ENCODE measurements at regions not wholly inside any gene's neighbourhood (a gene's known extent, or its start where the extent isn't known, plus 50 kb on each side); places are given as distances from the start of the nearest gene placed in this dataset.
"Not testable (repeated sequence)": the region's sequence is repeated elsewhere in the genome, so short reads cannot be mapped to it uniquely, and the experiment has no call there.

DNA sequence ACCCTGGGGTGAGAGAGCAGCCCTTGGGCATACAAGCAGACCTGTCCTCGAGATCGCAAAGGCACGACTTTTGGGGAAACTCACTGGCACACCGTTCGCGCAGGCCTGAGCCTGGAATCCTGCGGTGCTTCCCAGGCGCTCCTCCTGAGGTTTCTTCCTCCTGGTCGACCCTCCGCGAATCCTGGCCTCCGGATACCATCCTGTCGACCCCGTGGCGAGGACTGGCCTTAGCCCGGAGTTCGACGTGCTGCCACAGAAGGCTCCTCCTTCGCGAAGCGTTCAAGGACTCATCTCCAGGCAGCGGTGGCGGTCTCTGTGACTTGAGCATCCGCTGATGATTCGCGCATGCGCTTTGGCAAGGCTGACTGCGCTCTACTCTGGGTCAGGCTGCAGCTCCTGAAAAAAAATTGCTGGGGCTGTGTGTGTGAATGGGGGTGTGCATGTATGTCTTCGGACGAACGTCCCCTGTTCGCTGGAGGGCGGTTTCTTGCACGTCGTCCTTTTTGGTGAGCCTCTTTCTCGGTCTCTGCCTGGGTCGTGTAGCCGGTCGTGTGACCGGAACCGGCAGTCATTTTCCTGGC is 64.4 kb upstream of the ZNF527 start:
- no peaks in the 10 kb centered on the region; the same call in 1 of the 2 replicates for H3K9me3 ChIP-seq (ENCODE audit: insufficient read depth, low read depth)
- no TSS peak for BruUV-seq (replicated peaks)
- H3K36me3 ChIP-seq (ENCODE audit: low read depth) = no peaks in the 10 kb centered on the region
- intact Hi-C loops (cut with micrococcal nuclease; ENCODE audit: unreplicated experiment) = no loop called here
- H3K4me3 ChIP-seq = no peak overlapping the region
- no peak overlapping the region for H3K4me2 ChIP-seq
- no peaks in the 10 kb centered on the region for H3K9me2 ChIP-seq (ENCODE audit: insufficient read depth)
- no peak for TF ChIP-seq CTCF (conservative IDR thresholded peaks at IDR 0.05)
- no peak for TF ChIP-seq EZH2 (IDR thresholded peaks at IDR 0.05; ENCODE audit: low read depth)
- H3K79me2 ChIP-seq (ENCODE audit: low read depth) = no peaks in the 10 kb centered on the region
- H3K27me3 ChIP-seq (ENCODE audit: insufficient read depth, low read depth) = no peaks in the 10 kb centered on the region
- no peaks in the 10 kb centered on the region for H4K20me1 ChIP-seq (ENCODE audit: insufficient read depth)
- H2AFZ ChIP-seq = no peak overlapping the region
- ChIA-PET POLR2A (ENCODE audit: unreplicated experiment) (no interaction called here), CTCF (no interaction called here)
- no peak overlapping the region for H3K27ac ChIP-seq
- no peaks in the 10 kb centered on the region for H3K4me1 ChIP-seq (replicated peaks; ENCODE audit: insufficient read depth)
- no peak for DNase-seq
- no peaks in the 10 kb centered on the region for H3F3A ChIP-seq (ENCODE audit: insufficient read depth, low read depth)

DNA sequence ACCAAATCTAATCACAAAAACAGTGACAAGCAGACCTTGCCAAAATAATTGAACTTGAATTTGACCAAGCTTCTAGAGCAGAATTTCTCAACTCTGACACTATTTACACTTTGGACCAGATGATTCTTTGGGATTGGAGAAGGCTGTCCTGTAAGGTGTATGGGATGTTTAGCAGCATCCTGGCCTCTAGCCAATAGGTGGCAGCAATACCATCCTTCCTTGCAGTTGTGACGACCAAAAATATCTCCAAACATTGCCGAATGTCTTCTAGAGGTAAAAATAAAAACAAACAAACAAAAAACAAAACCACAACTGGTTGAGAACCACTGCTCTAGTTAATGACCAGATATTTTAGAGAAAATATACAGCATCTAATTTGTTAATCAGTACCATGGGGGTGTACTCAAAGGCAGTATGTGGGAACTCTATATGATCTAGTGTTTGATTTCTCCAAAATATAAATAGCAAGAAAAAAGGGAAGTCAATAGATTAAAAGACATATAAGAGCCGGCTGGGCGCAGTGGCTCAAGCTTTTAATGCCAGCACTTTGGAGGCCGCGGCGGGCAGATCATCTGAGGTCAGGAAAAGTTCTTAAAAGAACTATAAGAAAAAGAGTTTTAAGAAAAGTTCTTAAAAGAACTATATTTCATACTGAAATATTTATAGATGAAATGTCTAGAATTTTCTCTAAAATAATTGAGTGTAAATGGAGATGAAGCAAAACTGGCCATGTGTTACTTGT is 60.9 kb upstream of the ZNF527 start:
- Histone ChIP-seq H3K9me2 (ENCODE audit: insufficient read depth) (no peaks in the 10 kb centered on the region), H3K4me1 (replicated peaks; ENCODE audit: insufficient read depth) (no peaks in the 10 kb centered on the region), H3K27me3 (ENCODE audit: insufficient read depth, low read depth) (no peaks in the 10 kb centered on the region), H3K36me3 (ENCODE audit: low read depth) (no peaks in the 10 kb centered on the region), H4K20me1 (ENCODE audit: insufficient read depth) (no peaks in the 10 kb centered on the region), H2AFZ (no peak overlapping the region), H3K9me3 (ENCODE audit: insufficient read depth, low read depth) (no peaks in the 10 kb centered on the region; the same call in 1 of the 2 replicates), H3K4me2 (no peak overlapping the region), H3K79me2 (ENCODE audit: low read depth) (no peaks in the 10 kb centered on the region), H3F3A (ENCODE audit: insufficient read depth, low read depth) (no peaks in the 10 kb centered on the region), H3K27ac (no peak overlapping the region), H3K4me3 (no peak overlapping the region)
- no TSS peak for BruUV-seq (replicated peaks)
- no peak for DNase-seq
- POLR2A ChIA-PET (ENCODE audit: unreplicated experiment) = no interaction called here
- CTCF ChIA-PET = no interaction called here
- intact Hi-C loops (cut with micrococcal nuclease; ENCODE audit: unreplicated experiment) = no loop called here
- TF ChIP-seq CTCF (conservative IDR thresholded peaks at IDR 0.05) = peak; percentile 44; the same call in 1 of the 2 replicates
- no peak for TF ChIP-seq EZH2 (IDR thresholded peaks at IDR 0.05; ENCODE audit: low read depth)

DNA sequence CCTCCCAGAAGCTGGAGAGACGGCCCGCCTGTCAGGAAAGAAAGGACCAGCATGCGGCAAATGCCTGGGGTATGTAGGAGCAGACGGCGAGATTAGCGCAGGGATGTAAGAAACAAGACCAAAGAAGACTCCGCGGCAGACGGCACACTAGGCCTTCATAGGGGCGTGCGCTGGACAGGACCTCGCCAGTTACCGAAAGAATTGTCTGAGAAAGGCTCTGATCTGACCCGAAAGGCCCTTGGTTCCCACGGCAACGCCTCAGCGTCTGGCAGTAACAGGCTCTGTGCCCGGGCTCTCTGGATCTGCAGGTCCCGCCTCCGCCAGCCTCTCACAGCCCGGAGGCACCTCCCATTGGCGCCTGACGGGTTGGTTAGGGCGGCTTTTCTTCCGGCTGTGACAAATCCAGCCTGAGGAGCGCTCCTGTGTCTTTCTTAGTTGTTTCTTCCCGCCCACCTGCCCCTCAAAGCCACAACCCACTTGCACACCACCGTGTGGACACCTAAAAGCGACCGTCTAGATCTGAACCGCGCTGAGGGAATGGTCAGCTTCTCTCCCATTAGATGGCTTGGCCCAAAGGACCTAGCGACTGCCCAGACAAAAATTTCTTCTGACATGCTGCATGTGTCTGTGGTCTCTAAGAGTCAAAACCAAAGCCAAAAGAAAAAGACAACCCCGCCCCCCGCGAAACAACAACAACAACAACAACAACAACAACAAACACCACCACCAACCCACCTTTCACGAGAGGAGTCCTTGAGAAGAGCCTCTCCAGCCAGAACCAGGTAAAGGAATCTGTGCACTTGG is 58.2 kb upstream of the ZNF527 start:
- DNase-seq = peak; percentile 35 to 70
- H3K9me2 ChIP-seq (ENCODE audit: insufficient read depth); H3K79me2 ChIP-seq (ENCODE audit: low read depth); BruUV-seq (replicated peaks); H3K9me3 ChIP-seq (ENCODE audit: insufficient read depth, low read depth); POLR2A ChIA-PET (ENCODE audit: unreplicated experiment); H4K20me1 ChIP-seq (ENCODE audit: insufficient read depth); H3K27me3 ChIP-seq (ENCODE audit: insufficient read depth, low read depth); H3K27ac ChIP-seq; intact Hi-C loops (cut with micrococcal nuclease; ENCODE audit: unreplicated experiment); H3K36me3 ChIP-seq (ENCODE audit: low read depth); H3K4me1 ChIP-seq (replicated peaks; ENCODE audit: insufficient read depth): not testable (repeated sequence)
- CTCF ChIA-PET = interaction anchor here (0.6 to 0.7 kb wide), 3 partner anchors 148 to 931 kb away, joined by 3 to 13 read pairs (median 3); no protein-coding TSS in a partner anchor
- Histone ChIP-seq H2AFZ (0 out of 2 replicates have a peak overlapping the region, but pooled peaks have one; percentile 69), H3F3A (ENCODE audit: insufficient read depth, low read depth) (peaks cover 12% of the 10 kb centered on the region), H3K4me3 (peak overlapping the region; percentile 33; the same call in 1 of the 2 replicates), H3K4me2 (peak overlapping the region; percentile 18; the same call in 1 of the 2 replicates)
